NCI-H2227 (cell line): ENCODE measurements at regions not wholly inside any gene's neighbourhood (a gene's known extent, or its start where the extent isn't known, plus 50 kb on each side); places are given as distances from the start of the nearest gene placed in this dataset.
"Not testable (repeated sequence)": the region's sequence is repeated elsewhere in the genome, so short reads cannot be mapped to it uniquely, and the experiment has no call there.

Experiments
- DNase-seq: peaks from one replicate; lab custom pipeline; 2025; ENCODE audit not compliant: unreplicated experiment; lab: John Stamatoyannopoulos, UW

- DNase-seq, result no peak
Measured at GRCh38 chr7:104264285-104264684, 56.5 kb upstream of the ORC5 start.

- peak; percentile 40 for DNase-seq
Measured at GRCh38 chr7:104267701-104268368, 60.0 kb upstream of the ORC5 start.

GRCh38 chr7:104271948-104272347 lies 56.5 kb upstream of the LHFPL3 start:
- DNase-seq, result no peak

GRCh38 chr7:104272767-104273384 lies 55.5 kb upstream of the LHFPL3 start:
- peak; percentile 20 for DNase-seq

- DNase-seq, result no peak
Measured at GRCh38 chr7:104275900-104276299, 52.5 kb upstream of the LHFPL3 start.

- DNase-seq, result not testable (repeated sequence)
Measured at GRCh38 chr7:104276730-104277129, 51.7 kb upstream of the LHFPL3 start.
